Mucosa of descending colon (tissue), 3 donors: ENCODE measurements at regions not wholly inside any gene's neighbourhood (a gene's known extent, or its start where the extent isn't known, plus 50 kb on each side); places are given as distances from the start of the nearest gene placed in this dataset.

Experiments
- ATAC-seq: fragments of 200-7000 bp; cut with Tn5 transposase; one replicate; pipeline ENCODE4 v1.9.1; 2020; ENCODE audit warnings: mild to moderate bottlenecking, moderate library complexity
- DNase-seq, 3 donors: peaks; one replicate each; pipeline ENCODE4 v3.0.0-alpha.2; 2020
- H3K36me3 ChIP-seq: fragments of 200-600 bp; one replicate; pipeline ENCODE4 v1.8.0; 2021; ENCODE audit warnings: low read depth, mild to moderate bottlenecking
- H3K4me1 ChIP-seq: fragments of 200-600 bp; one replicate; pipeline ENCODE4 v1.8.0; 2021; ENCODE audit warnings: low read depth, mild to moderate bottlenecking
- H3K4me3 ChIP-seq: fragments of 200-600 bp; one replicate; pipeline ENCODE4 v1.8.0; 2021; ENCODE audit warnings: mild to moderate bottlenecking
- H3K9me3 ChIP-seq: fragments of 200-600 bp; one replicate; pipeline ENCODE4 v1.8.0; 2021; ENCODE audit warnings: mild to moderate bottlenecking
- intact Hi-C, 2 donors: fragments of 100-400 bp; cut with DNase I in 1 of 2; cut with micrococcal nuclease in 1 of 2; formaldehyde crosslinking; loops; one replicate each; pipeline versions ENCODE4 v1.11.0 to v1.11.1; 2022; cut with DNase I, micrococcal nuclease
- TF ChIP-seq, protein P1 (sequence below): fragments of 200-600 bp; IDR thresholded peaks from one replicate; pipeline ENCODE4 v1.8.0; 2022; ENCODE audit warnings: antibody characterized with exemption, mild to moderate bottlenecking
- donor health status: DM: no; HTN: no; CAD: no; lungs with moderate emphysema.
- donor health status: DM: no; HTN: no; CAD: no.
- donor health status: DM: no; HTN: yes; CAD: no.

DNA sequence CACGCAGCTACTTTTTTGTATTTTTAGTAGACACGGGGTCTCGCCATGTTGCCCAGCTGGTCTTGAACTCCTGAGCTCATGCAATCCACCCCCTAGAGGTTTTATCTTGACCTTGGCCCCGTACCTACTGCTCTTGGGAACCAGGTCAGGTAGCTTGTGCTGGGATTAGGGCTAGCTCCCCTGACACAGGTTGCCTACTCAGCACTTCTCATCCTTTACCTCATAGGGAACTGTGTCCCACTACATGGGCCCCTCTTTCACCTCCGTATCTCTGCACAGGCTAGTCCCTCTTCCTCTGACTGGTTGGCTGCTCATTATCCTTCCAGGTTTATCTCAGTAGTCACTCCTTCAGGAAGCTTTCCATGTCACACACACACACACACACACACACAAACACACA lies 58.0 kb upstream of the ITPRID1 start:
- TF ChIP-seq, protein P1, sequence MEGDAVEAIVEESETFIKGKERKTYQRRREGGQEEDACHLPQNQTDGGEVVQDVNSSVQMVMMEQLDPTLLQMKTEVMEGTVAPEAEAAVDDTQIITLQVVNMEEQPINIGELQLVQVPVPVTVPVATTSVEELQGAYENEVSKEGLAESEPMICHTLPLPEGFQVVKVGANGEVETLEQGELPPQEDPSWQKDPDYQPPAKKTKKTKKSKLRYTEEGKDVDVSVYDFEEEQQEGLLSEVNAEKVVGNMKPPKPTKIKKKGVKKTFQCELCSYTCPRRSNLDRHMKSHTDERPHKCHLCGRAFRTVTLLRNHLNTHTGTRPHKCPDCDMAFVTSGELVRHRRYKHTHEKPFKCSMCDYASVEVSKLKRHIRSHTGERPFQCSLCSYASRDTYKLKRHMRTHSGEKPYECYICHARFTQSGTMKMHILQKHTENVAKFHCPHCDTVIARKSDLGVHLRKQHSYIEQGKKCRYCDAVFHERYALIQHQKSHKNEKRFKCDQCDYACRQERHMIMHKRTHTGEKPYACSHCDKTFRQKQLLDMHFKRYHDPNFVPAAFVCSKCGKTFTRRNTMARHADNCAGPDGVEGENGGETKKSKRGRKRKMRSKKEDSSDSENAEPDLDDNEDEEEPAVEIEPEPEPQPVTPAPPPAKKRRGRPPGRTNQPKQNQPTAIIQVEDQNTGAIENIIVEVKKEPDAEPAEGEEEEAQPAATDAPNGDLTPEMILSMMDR = no peak
- ATAC-seq (no peak), DNase-seq (no peak)
- H3K4me1 ChIP-seq = no peaks in the 10 kb centered on the region
- no peak overlapping the region for H3K4me3 ChIP-seq
- intact Hi-C loops = no loop called here
- no peaks in the 10 kb centered on the region for H3K9me3 ChIP-seq
- H3K36me3 ChIP-seq = no peaks in the 10 kb centered on the region

DNA sequence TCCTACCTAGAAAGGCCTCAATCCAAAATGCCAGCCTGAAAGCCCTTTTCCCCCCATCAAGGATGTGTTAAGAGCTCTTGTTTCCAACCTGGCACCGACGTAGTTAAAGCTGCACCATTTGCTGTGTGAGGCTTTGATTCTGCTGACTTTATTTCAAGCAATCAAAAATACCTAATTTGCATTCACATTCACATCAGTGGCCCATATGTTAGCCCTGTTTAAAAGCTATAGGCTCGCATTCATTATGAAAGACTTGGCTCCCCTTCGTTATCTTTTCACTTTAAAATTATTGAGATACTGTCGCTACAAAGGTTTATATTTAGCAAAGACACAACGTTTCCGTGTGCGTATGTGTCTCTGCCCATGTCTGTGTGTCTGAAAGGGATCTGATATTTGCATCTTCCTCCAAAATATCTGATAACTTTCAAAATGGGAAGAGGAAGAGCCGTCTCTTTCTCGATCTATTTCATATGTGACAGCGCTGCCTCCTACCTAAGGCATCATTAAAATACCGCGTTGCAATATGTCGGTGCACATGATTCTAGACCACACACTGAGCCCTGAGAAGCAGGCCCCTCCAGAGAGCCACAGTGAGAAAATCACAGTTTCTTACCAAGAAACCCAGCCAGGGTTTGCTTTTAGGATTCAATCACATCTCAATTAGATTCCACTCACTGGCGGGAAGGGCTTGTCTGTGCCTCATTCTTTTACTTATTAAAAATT lies 57.1 kb upstream of the ITPRID1 start:
- no peak overlapping the region for H3K4me3 ChIP-seq
- ATAC-seq (no peak), DNase-seq (no peak)
- no peaks in the 10 kb centered on the region for H3K9me3 ChIP-seq
- intact Hi-C loops = no loop called here
- H3K36me3 ChIP-seq = no peaks in the 10 kb centered on the region
- no peaks in the 10 kb centered on the region for H3K4me1 ChIP-seq
- TF ChIP-seq, protein P1 = no peak

DNA sequence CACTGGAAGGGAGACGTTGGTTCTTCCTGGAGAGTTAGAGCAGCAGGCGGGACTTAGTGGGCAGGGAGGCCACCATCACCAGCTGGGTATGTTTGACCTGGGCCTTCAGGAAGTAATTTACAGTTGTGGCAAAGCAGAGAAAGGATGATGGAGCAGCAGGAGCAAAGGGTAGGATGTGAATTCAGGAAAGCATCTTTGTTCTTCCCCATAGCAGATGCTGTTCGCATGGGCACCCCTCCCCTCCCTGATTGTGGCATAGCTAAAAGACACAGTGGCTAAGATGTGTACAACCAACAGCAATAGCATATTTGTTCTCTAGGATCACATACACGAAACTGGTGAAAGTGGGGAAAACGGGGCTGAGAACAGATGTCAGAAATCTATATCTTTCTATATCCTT lies 56.3 kb upstream of the ITPRID1 start:
- intact Hi-C loops = no loop called here
- no peaks in the 10 kb centered on the region for H3K4me1 ChIP-seq
- no peaks in the 10 kb centered on the region for H3K36me3 ChIP-seq
- ATAC-seq (no peak), DNase-seq (no peak)
- no peak overlapping the region for H3K4me3 ChIP-seq
- no peaks in the 10 kb centered on the region for H3K9me3 ChIP-seq
- TF ChIP-seq, protein P1 = no peak

DNA sequence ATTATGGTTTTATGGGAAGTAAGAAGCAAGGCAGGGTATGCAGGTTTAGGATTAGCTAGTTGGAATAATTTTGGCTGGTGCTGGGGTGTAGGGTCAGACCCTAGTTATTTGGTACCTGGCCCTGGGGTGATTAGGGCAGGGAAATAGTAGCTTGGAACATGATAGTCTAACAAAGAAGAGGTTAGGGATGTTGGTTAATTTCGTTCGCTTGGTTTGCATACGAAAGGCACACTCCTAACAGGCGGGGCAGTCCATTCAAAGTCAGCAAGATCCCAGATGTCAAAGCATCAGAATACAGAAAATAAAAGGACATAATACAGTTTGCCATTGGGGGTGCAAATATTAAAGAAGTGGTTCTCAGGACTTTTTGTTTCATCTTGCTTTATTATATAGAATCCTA lies 55.7 kb upstream of the ITPRID1 start:
- DNase-seq = no peak
- intact Hi-C loops = no loop called here
- no peak for ATAC-seq
- Histone ChIP-seq H3K4me3 (no peak overlapping the region), H3K9me3 (no peaks in the 10 kb centered on the region), H3K4me1 (no peaks in the 10 kb centered on the region), H3K36me3 (no peaks in the 10 kb centered on the region)
- TF ChIP-seq, protein P1 = no peak

DNA sequence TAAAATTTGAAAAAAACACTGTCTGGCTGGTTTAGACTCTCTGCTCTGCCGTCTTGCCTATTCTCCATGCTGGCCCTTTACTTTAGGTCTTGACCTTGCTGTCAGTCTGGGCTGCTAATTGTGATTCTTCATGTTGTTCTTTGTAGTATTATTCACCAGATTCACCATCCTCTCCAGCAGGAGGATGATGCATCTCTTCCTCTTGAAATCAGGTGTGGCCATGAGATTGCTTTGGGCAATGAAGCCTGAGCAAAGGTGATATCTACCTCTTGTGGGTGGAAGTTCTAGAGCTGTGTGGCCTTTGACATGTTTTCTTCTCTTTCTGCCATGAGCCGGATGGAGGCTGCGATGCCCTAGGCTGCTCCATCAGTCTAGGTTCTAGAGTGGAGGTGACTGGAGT lies 51.3 kb upstream of the ITPRID1 start:
- H3K4me3 ChIP-seq = no peak overlapping the region
- TF ChIP-seq, protein P1 = no peak
- intact Hi-C loops = no loop called here
- no peak for ATAC-seq
- no peaks in the 10 kb centered on the region for H3K36me3 ChIP-seq
- no peak for DNase-seq
- no peaks in the 10 kb centered on the region for H3K4me1 ChIP-seq
- no peaks in the 10 kb centered on the region for H3K9me3 ChIP-seq
